Epithelial cell of esophagus (primary cell): ENCODE measurements at regions not wholly inside any gene's neighbourhood (a gene's known extent, or its start where the extent isn't known, plus 50 kb on each side); places are given as distances from the start of the nearest gene placed in this dataset.
"Not testable (repeated sequence)": the region's sequence is repeated elsewhere in the genome, so short reads cannot be mapped to it uniquely, and the experiment has no call there.

Source experiments
- DNase-seq: peaks from one replicate; pipeline ENCODE4 v3.0.0; 2010; ENCODE audit warnings: low read depth
- H3K4me3 ChIP-seq: 2 replicates; pipeline ENCODE4 v1.5.1; 2011; ENCODE audit warnings: mild to moderate bottlenecking, low read length, control low read depth
- CTCF ChIP-seq: IDR thresholded peaks from 2 replicates; pipeline ENCODE4 v1.5.1; 2011; ENCODE audit warnings: low read depth, mild to moderate bottlenecking, low read length, control low read depth, inconsistent platforms; ENCODE audit not compliant: insufficient read depth; ENCODE audit errors: missing control alignments

- no peak overlapping the region for H3K4me3 ChIP-seq
- no peak for DNase-seq
- TF ChIP-seq CTCF, result no peak
Measured at GRCh38 chr9:16282718-16283117, 587.8 kb downstream of the BNC2 start.

DNA sequence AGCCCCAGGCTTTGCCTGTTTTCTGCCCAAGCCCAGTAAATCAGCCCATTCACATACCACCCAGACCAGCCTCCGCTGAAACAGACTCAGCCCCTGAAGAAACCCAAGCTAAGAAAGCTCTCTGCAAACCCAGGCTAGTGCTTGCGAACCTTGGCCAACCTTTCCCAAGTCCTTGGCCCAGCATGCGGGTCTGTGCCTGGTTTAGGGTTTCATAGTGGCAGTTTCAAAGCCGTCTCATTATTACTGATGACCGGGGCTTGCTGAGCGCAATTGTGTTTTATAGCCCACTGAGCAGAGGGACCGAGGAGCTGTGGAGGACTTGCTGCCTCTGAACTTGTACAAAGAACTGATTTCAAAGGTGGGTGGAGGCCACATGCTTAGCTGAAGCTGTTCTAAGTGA is 584.3 kb downstream of the BNC2 start:
- TF ChIP-seq CTCF, result no peak
- no peak for DNase-seq
- H3K4me3 ChIP-seq, result no peak overlapping the region

DNA sequence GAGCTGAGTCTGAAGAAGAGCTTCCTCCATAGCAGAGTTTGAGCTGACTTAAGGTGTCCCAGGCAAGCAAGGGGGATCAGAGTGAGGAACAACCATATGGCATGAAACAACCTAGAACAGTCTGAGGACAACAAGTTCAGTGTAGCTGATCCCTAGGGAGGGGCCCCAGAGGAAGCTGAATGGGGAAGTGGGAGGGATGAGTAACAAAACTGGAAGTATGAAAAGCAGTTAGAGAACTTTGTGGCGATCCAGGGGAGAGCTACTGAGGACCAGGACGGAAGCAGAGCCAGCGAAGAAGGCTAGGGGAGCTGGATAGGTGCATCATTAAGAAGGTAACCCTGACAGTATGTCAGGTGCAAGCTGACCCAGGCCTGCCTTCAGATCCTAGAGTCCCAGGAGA is 580.8 kb downstream of the BNC2 start:
- DNase-seq, result no peak
- no peak overlapping the region for H3K4me3 ChIP-seq
- no peak for TF ChIP-seq CTCF

GRCh38 chr9:16290169-16290568 is 580.3 kb downstream of the BNC2 start:
- DNase-seq, result no peak
- H3K4me3 ChIP-seq, result no peak overlapping the region
- no peak for TF ChIP-seq CTCF

- no peak for DNase-seq
- TF ChIP-seq CTCF, result no peak
- H3K4me3 ChIP-seq, result no peak overlapping the region
Measured at GRCh38 chr9:16291921-16292320, 578.5 kb downstream of the BNC2 start.

GRCh38 chr9:16293610-16294009 is 576.9 kb downstream of the BNC2 start:
- DNase-seq, result no peak
- no peak overlapping the region for H3K4me3 ChIP-seq
- no peak for TF ChIP-seq CTCF

DNA sequence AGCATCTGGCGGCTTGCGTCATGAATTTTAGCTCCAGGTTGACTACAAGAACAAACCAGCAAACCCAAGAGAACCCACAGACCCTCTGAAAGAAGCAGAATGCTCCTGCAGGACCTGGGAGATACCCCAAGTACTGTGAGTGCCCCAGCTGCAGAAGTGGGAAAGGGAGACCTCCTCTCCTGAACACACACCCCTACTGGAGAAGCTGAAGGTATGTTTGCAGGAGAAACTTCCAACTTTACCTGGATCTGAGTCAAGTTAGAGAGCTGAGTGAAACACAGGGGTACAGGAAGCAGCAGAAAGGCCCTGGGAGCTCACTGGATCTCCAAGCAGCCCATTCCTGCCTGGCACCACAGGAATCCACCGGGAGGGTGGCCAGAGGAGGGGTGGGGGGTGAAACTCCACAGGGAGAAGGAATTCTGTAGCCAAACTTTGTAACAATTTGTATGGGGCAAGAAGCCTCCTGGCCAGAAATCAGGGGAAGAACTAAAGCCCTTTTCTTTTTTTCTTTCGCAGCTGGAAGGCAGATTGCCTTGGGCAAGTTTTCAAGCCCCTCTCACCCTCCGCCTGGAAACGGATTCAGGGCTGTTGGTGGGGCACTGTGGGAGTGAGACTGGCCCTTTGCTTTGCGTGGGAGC is 576.2 kb downstream of the BNC2 start:
- no peak for TF ChIP-seq CTCF
- no peak for DNase-seq
- H3K4me3 ChIP-seq, result no peak overlapping the region

GRCh38 chr9:16294940-16295339 is 575.5 kb downstream of the BNC2 start:
- H3K4me3 ChIP-seq, DNase-seq: not testable (repeated sequence)

GRCh38 chr9:16299368-16299767 is 571.1 kb downstream of the BNC2 start:
- DNase-seq, H3K4me3 ChIP-seq: not testable (repeated sequence)
